ENCODE measurements at regions not wholly inside any gene's neighbourhood (a gene's known extent, or its start where the extent isn't known, plus 50 kb on each side); places are given as distances from the start of the nearest gene placed in this dataset.

DNA sequence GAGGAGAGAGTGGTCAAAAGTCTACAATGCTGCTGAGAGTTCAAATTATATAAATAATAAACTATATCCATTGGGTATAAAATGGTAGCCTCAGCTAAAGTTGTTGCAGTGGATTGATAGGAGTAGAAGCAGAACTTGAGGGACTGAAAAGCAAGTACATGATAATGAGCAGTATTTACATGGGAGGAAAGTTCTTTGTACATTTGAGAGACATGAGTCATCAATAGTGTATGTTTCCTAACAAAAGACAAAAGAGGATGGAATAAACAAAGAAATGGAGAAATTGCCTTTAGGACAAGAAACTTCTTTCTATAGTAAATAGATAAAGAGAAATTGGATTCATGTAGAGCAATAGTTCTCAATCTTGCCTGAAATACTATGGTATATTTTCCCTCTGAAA, 110.0 kb upstream of the PLSCR5 start:
- no peak overlapping the region for H2AFZ ChIP-seq (ENCODE audit: low read depth)
- no peak overlapping the region for H3K9ac ChIP-seq
- DNase-seq: no peak
- no peaks in the 10 kb centered on the region for H3K36me3 ChIP-seq (replicated peaks in 1 of 2; ENCODE audit: control insufficient read depth in 1 of 2, insufficient read depth in 2 of 2, low read length in 1 of 2)
- H3K9me3 ChIP-seq: no peaks in the 10 kb centered on the region
- H3K9me2 ChIP-seq: no peaks in the 10 kb centered on the region
- ChIA-PET POLR2A (no interaction called here), CTCF (no interaction called here)
- H3K4me1 ChIP-seq (ENCODE audit: control insufficient read depth in 1 of 2, insufficient read depth in 2 of 2, low read depth in 1 of 2, low read length in 1 of 2): no peaks in the 10 kb centered on the region
- no peak overlapping the region for H3K27ac ChIP-seq (ENCODE audit: low read depth in 2 of 2, low read length in 1 of 2)
- H3K4me2 ChIP-seq: no peak overlapping the region
- H4K20me1 ChIP-seq (ENCODE audit: insufficient read depth): no peaks in the 10 kb centered on the region
- no peak overlapping the region for H3K4me3 ChIP-seq (ENCODE audit: low read depth in 2 of 2, low read length in 1 of 2)
- no peaks in the 10 kb centered on the region for H3F3A ChIP-seq (replicated peaks; ENCODE audit: insufficient read depth)
- H3K79me2 ChIP-seq (ENCODE audit: insufficient read depth): no peaks in the 10 kb centered on the region
- H3K27me3 ChIP-seq (ENCODE audit: insufficient read depth): peaks cover 7% of the 10 kb centered on the region; the same call in 1 of the 2 replicates
- TF ChIP-seq JUND (IDR thresholded peaks at IDR 0.05) (no peak), REST (IDR thresholded peaks at IDR 0.05; ENCODE audit: low read depth, low read length) (no peak), POLR2AphosphoS5 (IDR thresholded peaks at IDR 0.05; ENCODE audit: low read depth, low read length) (no peak), FOSL2 (IDR thresholded peaks at IDR 0.05; ENCODE audit: borderline replicate concordance, low read depth) (no peak), RFX5 (IDR thresholded peaks at IDR 0.05; ENCODE audit: low read length) (no peak), USF2 (IDR thresholded peaks at IDR 0.05; ENCODE audit: borderline replicate concordance, low read depth, low read length) (no peak), RXRA (IDR thresholded peaks at IDR 0.05; ENCODE audit: borderline replicate concordance, low read depth) (no peak), SIN3A (IDR thresholded peaks at IDR 0.05; ENCODE audit: borderline replicate concordance, low read depth, low read length) (no peak)

- Histone ChIP-seq H3K27ac (ENCODE audit: low read depth in 2 of 2, low read length in 1 of 2) (no peak overlapping the region), H3K9me2 (no peaks in the 10 kb centered on the region), H3F3A (replicated peaks; ENCODE audit: insufficient read depth) (no peaks in the 10 kb centered on the region), H3K4me2 (no peak overlapping the region), H3K9ac (no peak overlapping the region), H3K4me1 (ENCODE audit: control insufficient read depth in 1 of 2, insufficient read depth in 2 of 2, low read depth in 1 of 2, low read length in 1 of 2) (no peaks in the 10 kb centered on the region), H2AFZ (ENCODE audit: low read depth) (no peak overlapping the region), H3K36me3 (replicated peaks in 1 of 2; ENCODE audit: control insufficient read depth in 1 of 2, insufficient read depth in 2 of 2, low read length in 1 of 2) (no peaks in the 10 kb centered on the region), H3K9me3 (no peaks in the 10 kb centered on the region), H3K4me3 (ENCODE audit: low read depth in 2 of 2, low read length in 1 of 2) (no peak overlapping the region), H3K27me3 (ENCODE audit: insufficient read depth) (peaks cover 7% of the 10 kb centered on the region; the same call in 1 of the 2 replicates), H3K79me2 (ENCODE audit: insufficient read depth) (no peaks in the 10 kb centered on the region), H4K20me1 (ENCODE audit: insufficient read depth) (no peaks in the 10 kb centered on the region)
- ChIA-PET POLR2A (no interaction called here), CTCF (no interaction called here)
- DNase-seq: no peak
- WGBS (ENCODE audit: low lambda C conversion rate): 1% methylated on average over 3 of the region's 3 CpGs
- no peak for TF ChIP-seq NRF1 (IDR thresholded peaks at IDR 0.05; ENCODE audit: low read depth, low read length)
- no peak for TF ChIP-seq FOSL2 (IDR thresholded peaks at IDR 0.05; ENCODE audit: borderline replicate concordance, low read depth)
- TF ChIP-seq TEAD4 (IDR thresholded peaks at IDR 0.05; ENCODE audit: borderline replicate concordance, insufficient read depth): no peak
- TF ChIP-seq CHD2 (IDR thresholded peaks at IDR 0.05; ENCODE audit: low read length, partially characterized antibody): no peak
- no peak for TF ChIP-seq SMC3 (IDR thresholded peaks at IDR 0.05; ENCODE audit: low read depth, low read length)
- no peak for TF ChIP-seq USF2 (IDR thresholded peaks at IDR 0.05; ENCODE audit: borderline replicate concordance, low read depth, low read length)
- TF ChIP-seq JUND (IDR thresholded peaks at IDR 0.05): no peak
- no peak for TF ChIP-seq TAF1 (IDR thresholded peaks at IDR 0.05; ENCODE audit: borderline replicate concordance, low read depth, low read length)
- TF ChIP-seq FOXJ3 (CRISPR knock-in tag; IDR thresholded peaks at IDR 0.05): no peak
- no peak for TF ChIP-seq PBX3 (IDR thresholded peaks at IDR 0.05)
- TF ChIP-seq REST (IDR thresholded peaks at IDR 0.05; ENCODE audit: low read depth, low read length): no peak
- no peak for TF ChIP-seq GABPA (IDR thresholded peaks at IDR 0.05; ENCODE audit: low read depth)
These were observed 107.7 kb upstream of the PLSCR5 start for GRCh38 chr3:146712806-146713205.

Data from SK-N-SH (cell line).